ENCODE measurements at regions not wholly inside any gene's neighbourhood (a gene's known extent, or its start where the extent isn't known, plus 50 kb on each side); places are given as distances from the start of the nearest gene placed in this dataset.
"Not testable (repeated sequence)": the region's sequence is repeated elsewhere in the genome, so short reads cannot be mapped to it uniquely, and the experiment has no call there.

- DNase-seq, result no peak
Observed at GRCh38 chr5:44943647-44944046, 134.9 kb downstream of the MRPS30 start.

DNA sequence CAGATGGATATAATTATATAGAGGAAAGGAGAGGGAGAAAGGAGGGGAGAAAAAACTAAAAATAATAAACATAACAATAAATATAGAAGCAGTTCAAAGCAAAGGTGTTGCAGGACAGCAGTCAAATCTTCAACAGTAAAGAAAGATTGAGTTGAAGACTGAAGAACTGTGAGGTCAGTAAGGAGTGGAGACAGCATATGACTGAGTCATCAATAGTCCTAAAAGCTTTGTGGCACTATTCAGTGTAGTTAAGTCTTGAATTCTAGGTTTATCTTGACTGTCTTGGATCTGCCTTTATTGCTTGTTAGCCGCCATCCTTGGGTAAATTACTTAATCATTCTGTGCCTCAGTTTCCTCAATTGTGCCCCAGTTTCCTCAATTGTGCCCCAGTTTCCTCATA lies 137.0 kb downstream of the MRPS30 start:
- DNase-seq, result no peak

GRCh38 chr5:44949687-44950086 lies 140.9 kb downstream of the MRPS30 start:
- DNase-seq, result no peak

- DNase-seq, result no peak
Observed at GRCh38 chr5:44951371-44951770, 142.6 kb downstream of the MRPS30 start.

DNA sequence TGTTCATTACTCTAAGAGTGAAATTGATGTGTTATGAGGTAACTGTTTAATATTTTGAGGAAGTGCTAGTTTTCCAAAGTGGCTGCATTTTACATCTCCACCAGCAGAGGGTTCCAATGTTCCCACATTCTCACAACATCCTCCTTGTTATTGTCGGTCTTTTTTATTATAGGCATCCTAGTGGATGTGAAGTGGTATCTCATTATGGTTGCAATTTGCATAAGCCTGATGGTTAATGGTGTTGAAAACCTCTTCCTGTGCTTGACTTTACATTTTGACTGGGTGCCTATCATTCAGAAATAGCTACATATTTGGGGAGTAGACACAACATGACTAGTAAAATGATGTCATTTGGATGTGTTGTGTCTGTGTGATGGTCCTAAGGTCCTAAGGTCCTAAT lies 143.6 kb downstream of the MRPS30 start:
- no peak for DNase-seq

DNA sequence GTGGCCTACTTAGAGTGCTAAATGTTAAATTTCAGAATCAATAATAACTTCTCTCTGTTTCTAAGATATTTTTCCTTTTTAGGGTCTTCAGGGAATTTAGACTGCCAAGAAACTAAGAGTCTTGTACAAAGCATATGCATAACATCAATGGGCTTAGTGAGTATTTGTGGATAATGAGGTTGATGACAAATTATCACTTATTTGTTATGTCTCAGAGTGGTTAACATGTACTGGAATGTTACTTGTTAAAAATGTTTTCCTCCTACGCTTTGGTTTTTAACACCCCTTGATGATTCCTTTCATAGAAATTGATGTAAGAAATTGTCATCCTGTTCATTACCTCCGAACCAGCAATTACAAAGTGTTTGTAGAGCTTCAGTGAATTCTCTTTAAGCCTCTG lies 144.3 kb downstream of the MRPS30 start:
- no peak for DNase-seq

- DNase-seq, result not testable (repeated sequence)
Observed at GRCh38 chr5:44958943-44959454, 150.3 kb downstream of the MRPS30 start.

DNA sequence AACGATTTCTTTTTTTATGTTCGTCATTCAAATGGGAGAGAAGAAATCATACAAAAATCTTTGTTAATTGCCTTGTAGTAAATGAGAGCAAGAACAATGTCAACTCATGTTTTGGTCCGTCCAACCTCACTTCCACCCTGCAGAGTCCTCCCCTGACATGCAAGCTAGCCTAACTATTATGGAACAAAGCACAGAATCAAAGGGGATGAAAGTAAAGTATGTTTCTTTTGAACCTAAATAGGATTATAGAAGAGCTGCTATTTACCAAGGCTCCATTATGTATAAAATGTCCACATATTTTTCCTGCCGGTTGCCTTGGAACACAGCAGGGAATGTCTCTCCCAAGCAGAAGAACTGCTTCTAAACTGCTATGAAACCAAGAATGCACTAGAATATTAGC lies 161.1 kb downstream of the MRPS30 start:
- no peak for DNase-seq

- DNase-seq, result not testable (repeated sequence)
Observed at GRCh38 chr5:44970963-44971362, 162.2 kb downstream of the MRPS30 start.

DNA sequence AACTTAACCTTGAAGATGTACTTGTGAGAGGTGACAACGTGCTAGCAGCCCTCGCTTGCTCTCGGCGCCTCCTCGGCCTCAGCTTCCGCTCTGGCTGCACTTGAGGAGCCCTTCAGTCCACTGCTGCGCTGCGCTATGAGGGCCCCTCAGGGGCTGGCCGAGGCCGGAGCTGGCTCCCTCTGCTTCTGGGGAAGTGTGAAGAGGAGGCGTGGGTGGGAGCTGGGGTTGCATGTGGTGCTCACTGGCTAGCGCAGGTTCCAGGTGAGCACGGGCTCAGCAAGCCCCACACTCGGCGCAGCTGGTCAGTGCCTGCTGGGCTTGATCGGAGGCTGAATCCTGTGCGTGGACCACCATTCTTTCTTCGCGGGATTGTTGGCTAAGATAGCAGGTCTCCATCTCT lies 166.1 kb downstream of the MRPS30 start:
- no peak for DNase-seq

GRCh38 chr5:44981708-44982107 lies 173.0 kb downstream of the MRPS30 start:
- DNase-seq, result no peak

DNA sequence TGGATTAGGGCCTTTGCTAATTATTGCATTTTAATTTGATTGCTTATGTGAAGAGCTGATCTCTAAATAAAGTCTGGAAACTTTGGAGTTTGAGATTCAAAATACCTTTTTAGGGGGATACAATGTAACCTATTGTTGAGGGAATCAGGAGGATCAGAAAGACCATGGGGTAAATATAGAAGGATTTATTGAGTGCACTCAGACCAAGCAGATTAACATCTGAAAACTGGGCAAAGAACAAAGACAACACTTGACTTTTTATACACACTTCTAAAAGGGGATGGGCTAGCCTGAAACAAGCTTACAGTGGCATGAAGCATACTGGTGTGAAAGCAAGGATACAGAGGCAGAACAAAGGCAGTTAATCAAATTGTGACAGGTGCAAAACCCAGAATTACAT lies 174.3 kb downstream of the MRPS30 start:
- DNase-seq, result no peak

DNA sequence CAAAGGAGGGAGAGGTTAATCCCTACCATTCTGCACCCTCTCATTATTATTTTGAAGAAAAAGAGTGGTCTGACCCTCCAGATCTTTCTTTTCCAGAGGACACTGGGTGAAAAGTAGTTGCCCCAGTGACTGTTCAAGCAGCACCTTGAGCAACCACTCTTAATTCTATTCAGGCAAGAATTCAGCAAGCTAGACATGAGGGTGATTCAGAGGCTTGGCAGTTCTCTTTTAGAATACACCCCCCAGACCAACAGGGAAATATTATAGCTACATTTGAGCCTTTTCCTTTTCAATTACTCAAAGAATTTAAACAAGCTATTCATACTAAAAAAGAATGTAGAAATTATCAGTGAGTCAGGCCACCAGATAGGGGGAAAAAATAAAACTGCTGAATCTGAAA lies 178.3 kb downstream of the MRPS30 start:
- no peak for DNase-seq

GRCh38 chr5:44991693-44992092 lies 182.9 kb downstream of the MRPS30 start:
- DNase-seq, result no peak

DNA sequence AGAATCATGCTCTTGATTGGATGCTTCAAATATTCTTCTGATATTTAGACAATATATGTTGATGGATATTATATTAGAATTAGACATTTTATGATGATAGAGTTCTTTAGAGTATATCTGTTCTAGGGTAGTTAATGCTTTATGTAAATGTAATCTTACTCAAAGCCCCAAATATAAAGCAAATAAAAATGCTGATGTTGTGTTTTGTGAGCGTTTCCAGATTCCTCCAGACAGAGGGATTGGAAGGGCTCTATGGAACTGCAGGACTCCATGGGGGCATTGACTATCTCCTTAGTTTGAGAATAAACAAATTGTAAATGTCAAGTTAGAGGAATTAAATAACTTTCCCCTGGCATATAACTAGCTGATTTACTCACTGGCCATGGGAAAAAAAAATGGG lies 184.5 kb downstream of the MRPS30 start:
- DNase-seq, result no peak

- no peak for DNase-seq
Observed at GRCh38 chr5:44997506-44997905, 188.8 kb downstream of the MRPS30 start.

DNA sequence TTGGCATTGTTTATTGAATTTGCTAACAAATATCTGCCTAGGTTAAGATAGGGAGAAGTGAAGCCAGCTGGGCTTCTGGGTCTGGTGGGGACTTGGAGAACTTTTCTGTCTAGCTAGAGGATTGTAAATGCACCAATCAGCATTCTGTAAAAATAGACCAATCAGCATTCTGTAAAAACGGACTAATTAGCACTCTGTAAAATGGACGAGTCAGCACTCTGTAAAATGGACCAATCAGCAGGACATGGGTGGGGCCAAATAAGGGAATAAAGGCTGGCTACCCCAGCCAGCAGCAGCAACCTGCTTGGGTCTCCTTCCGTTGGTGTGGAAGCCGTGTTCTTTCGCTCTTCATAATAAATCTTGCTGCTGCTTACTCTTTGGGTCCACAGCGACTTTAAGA lies 198.4 kb downstream of the MRPS30 start:
- not testable (repeated sequence) for DNase-seq

DNA sequence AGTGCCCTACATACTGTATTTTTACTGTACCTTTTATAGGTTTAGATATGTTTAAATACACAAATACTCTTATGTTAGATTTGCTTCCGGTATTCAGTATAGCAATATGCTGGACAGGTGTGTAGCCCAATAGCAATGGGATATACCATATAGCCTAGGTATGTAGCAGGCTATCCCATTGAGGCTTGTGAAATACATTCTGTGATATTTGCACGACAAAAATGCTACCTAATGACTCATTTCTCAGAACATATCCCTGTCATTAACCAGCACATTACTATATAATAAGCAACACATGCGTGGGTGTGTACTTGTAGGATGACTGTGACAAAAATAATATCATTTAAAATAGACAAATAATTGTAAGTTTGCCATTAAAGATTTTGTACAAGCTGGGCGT lies 208.8 kb downstream of the MRPS30 start:
- no peak for DNase-seq

DNA sequence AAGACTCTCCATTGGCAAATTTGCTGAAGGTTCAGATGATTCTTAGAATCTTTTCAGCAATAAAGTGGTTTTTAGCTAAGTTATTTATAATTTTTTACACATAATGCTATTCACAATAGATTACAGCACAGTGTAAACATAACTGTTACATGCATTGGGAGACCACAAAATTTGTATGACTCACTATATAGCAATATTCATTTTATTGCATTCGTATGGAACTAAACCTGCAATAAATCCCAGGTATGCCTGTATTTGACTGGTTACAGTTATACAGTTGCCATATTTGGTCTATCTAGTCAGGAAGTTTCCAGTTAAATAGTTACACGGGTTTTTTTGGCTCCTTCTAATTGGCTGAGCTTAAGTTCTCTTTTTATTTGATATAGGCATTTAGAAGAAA lies 220.8 kb downstream of the MRPS30 start:
- DNase-seq, result no peak

DNA sequence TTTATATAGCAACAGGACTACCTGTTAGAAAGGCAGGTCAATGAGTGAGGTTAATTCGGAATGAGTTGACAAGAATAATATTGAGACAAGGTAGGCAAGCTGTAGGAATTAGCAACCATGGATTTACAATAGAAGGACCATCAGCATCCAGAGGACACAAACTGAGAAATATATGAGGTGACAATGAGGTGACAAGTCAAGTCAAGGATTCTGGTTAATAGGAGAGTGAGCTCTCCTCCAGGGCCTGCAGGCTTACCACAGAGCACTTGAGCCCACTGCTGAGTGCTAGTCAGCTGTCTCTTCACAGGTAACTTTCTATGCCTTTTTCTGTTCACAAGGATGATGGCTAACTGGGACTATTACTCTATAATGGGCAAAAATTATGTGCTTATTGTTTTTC lies 227.2 kb downstream of the MRPS30 start:
- DNase-seq, result no peak

DNA sequence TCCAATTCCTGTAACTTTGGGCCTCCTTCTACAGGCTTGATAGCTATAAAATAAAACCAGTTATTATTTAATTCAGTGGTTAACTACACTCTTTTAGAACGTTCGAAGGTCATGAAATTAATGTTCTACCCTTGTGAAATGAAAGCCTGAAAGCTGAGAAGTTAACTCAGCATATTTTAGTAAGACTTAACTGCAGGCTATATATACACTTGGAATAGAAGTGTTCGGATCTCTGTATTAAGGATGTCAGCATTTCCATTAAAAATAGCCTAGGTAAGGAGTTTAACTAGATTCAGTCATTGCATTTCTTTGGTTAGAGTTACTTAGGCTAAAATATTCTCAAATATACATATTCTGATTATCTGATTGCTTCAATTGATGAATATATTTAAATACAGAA lies 229.2 kb downstream of the MRPS30 start:
- no peak for DNase-seq

DNA sequence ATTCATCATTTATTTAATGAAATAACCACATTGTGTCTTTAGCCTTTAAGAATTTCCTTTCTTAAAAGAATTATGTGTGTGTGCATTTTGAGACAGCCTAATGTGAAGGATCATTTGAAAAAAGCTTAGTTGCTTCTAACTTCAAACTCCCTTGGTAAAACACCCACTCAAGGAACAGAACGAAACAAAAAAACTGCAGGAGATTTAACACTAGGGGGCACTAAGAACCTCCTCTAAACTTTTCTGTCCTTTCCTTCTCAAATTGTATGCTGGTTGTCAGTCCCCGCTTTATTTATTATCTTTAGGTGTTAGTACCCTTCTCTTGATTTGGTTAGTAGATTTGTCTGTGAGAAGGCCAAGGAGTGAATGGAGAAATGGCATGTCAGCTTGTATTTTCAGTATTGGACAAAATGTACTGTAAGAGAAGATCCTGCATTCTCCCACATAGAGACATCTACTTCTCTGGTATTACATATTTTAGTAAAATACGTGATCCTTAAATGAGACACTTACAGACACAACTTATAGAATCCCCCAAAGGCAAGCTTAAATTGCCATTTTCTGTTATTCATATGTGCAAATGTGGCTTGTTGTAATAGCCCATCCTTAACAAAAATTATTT lies 229.7 kb downstream of the MRPS30 start:
- no peak for DNase-seq

DNA sequence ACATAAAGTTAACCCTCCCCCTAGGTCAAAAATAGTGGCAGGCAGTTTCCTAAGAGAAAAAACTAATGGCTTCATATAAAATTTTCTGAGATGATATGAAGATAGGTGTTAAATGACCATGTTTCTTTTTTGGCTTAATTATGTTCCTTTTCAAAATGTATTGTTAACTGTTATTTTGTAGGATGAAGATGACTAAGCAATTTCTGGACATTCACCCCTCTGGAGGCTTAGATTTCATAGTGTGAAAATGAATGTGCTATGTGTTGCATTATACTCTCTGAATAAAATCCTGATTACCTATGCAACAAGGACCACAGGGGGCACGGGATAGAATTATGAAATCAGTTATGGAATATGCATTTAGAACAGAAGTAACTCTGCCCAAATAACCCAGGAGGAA lies 233.5 kb downstream of the MRPS30 start:
- no peak for DNase-seq

DNA sequence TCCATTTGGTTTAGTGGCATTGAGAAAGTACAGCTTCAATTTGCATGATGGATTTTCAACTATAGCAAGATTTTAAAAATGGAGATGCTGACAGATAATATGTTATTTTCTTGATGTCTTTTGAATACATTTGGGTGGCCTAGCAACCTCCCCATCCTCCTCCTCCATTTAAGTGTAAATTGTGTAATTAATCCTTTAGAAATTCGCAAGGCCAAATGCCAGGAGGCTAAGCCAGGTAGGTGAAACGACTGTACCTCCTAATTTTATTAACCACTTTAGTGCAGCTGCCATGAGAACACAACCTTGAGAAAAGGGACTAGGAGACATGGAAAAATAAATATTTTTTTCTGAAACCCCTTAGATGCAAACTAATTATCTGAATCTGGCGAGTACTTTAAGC lies 248.8 kb downstream of the MRPS30 start:
- DNase-seq, result no peak

- no peak for DNase-seq
Observed at GRCh38 chr5:45060724-45061123, 252.0 kb downstream of the MRPS30 start.
